ENCODE measurements at regions not wholly inside any gene's neighbourhood (a gene's known extent, or its start where the extent isn't known, plus 50 kb on each side); places are given as distances from the start of the nearest gene placed in this dataset.
"Not testable (repeated sequence)": the region's sequence is repeated elsewhere in the genome, so short reads cannot be mapped to it uniquely, and the experiment has no call there.

DNA sequence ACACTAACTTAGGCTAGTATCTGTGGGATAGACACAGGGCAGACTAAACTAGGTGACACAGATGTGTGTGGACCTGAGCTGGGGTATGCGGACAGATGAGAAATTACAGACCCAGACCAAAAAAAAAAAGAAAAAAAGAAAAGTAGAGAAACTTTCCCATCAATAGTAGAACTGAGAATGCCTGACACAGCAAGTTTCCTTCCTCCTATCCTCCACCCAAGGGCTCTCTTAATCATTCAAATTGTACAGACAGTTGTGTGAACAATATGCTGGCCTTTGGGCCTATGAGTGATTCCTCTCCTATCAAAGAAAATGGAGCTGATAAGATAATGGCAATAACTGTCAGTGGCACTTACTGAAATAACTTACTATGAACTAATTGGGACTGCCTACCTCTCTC lies 226.7 kb upstream of the PRDM1 start:
- Mint-ChIP-seq H3K4me1 (ENCODE audit: unreplicated experiment) (no peaks in the 10 kb centered on the region), H3K27me3 (ENCODE audit: unreplicated experiment) (no peaks in the 10 kb centered on the region), H3K4me3 (ENCODE audit: unreplicated experiment) (no peak overlapping the region), H3K9me3 (ENCODE audit: unreplicated experiment) (peaks cover 4% of the 10 kb centered on the region), H3K27ac (ENCODE audit: unreplicated experiment) (no peak overlapping the region), H3K36me3 (ENCODE audit: low read depth, unreplicated experiment) (no peaks in the 10 kb centered on the region)
- TF ChIP-seq, protein P1, sequence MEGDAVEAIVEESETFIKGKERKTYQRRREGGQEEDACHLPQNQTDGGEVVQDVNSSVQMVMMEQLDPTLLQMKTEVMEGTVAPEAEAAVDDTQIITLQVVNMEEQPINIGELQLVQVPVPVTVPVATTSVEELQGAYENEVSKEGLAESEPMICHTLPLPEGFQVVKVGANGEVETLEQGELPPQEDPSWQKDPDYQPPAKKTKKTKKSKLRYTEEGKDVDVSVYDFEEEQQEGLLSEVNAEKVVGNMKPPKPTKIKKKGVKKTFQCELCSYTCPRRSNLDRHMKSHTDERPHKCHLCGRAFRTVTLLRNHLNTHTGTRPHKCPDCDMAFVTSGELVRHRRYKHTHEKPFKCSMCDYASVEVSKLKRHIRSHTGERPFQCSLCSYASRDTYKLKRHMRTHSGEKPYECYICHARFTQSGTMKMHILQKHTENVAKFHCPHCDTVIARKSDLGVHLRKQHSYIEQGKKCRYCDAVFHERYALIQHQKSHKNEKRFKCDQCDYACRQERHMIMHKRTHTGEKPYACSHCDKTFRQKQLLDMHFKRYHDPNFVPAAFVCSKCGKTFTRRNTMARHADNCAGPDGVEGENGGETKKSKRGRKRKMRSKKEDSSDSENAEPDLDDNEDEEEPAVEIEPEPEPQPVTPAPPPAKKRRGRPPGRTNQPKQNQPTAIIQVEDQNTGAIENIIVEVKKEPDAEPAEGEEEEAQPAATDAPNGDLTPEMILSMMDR (IDR thresholded peaks at IDR 0.05; ENCODE audit: unreplicated experiment), result no peak
- no peak for DNase-seq (ENCODE audit: low spot score)

- not testable (repeated sequence) for H3K4me1 Mint-ChIP-seq (ENCODE audit: unreplicated experiment); H3K27ac Mint-ChIP-seq (ENCODE audit: unreplicated experiment); H3K27me3 Mint-ChIP-seq (ENCODE audit: unreplicated experiment); H3K36me3 Mint-ChIP-seq (ENCODE audit: low read depth, unreplicated experiment); H3K9me3 Mint-ChIP-seq (ENCODE audit: unreplicated experiment); DNase-seq (ENCODE audit: low spot score); H3K4me3 Mint-ChIP-seq (ENCODE audit: unreplicated experiment)
Observed at GRCh38 chr6:105858639-105859038, 227.5 kb upstream of the PRDM1 start.

DNA sequence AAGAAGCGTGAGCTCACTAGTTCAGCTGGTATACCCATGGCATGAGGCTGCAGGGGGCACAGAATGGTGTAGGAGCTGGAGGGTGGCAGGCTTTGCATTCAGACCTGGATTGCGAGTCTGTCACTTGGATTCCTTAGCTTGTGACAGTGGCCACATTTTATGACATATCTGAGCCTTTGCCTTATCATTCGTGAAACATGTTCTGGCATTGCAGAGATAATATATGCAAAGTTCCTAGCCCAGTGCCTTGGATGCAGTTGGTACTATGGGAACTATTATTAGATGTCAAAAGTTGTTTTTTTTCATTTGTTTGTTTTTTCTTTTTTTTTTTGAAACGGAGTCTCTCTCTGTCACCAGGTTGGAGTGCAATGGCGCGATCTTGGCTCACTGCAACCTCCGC lies 230.7 kb upstream of the PRDM1 start:
- H3K9me3 Mint-ChIP-seq (ENCODE audit: unreplicated experiment), result no peaks in the 10 kb centered on the region
- H3K4me3 Mint-ChIP-seq (ENCODE audit: unreplicated experiment), result no peak overlapping the region
- no peaks in the 10 kb centered on the region for H3K36me3 Mint-ChIP-seq (ENCODE audit: low read depth, unreplicated experiment)
- no peak for DNase-seq (ENCODE audit: low spot score)
- TF ChIP-seq, protein P1 (IDR thresholded peaks at IDR 0.05; ENCODE audit: unreplicated experiment), result no peak
- H3K27ac Mint-ChIP-seq (ENCODE audit: unreplicated experiment), result no peak overlapping the region
- H3K4me1 Mint-ChIP-seq (ENCODE audit: unreplicated experiment), result no peaks in the 10 kb centered on the region
- H3K27me3 Mint-ChIP-seq (ENCODE audit: unreplicated experiment), result no peaks in the 10 kb centered on the region

DNA sequence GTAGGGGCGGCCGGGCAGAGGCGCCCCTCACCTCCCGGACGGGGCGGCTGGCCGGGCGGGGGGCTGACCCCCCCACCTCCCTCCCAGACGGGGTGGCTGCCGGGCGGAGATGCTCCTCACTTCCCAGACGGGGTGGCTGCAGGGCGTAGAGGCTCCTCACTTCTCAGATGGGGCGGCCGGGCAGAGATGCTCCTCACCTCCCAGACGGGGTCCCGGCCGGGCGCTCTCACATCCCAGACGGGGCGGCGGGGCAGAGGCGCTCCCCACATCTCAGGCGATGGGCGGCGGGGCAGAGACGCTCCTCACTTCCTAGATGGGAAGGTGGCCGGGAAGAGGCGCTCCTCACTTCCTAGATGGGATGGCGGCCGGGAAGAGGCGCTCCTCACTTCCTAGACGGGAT lies 232.2 kb upstream of the PRDM1 start:
- H3K36me3 Mint-ChIP-seq (ENCODE audit: low read depth, unreplicated experiment); H3K9me3 Mint-ChIP-seq (ENCODE audit: unreplicated experiment); H3K4me3 Mint-ChIP-seq (ENCODE audit: unreplicated experiment); H3K27me3 Mint-ChIP-seq (ENCODE audit: unreplicated experiment); DNase-seq (ENCODE audit: low spot score); H3K4me1 Mint-ChIP-seq (ENCODE audit: unreplicated experiment); H3K27ac Mint-ChIP-seq (ENCODE audit: unreplicated experiment): not testable (repeated sequence)

- no peaks in the 10 kb centered on the region for H3K4me1 Mint-ChIP-seq (ENCODE audit: unreplicated experiment)
- peaks cover 1% of the 10 kb centered on the region for H3K27me3 Mint-ChIP-seq (ENCODE audit: unreplicated experiment)
- H3K27ac Mint-ChIP-seq (ENCODE audit: unreplicated experiment), result no peak overlapping the region
- H3K4me3 Mint-ChIP-seq (ENCODE audit: unreplicated experiment), result no peak overlapping the region
- no peaks in the 10 kb centered on the region for H3K9me3 Mint-ChIP-seq (ENCODE audit: unreplicated experiment)
- TF ChIP-seq, protein P1 (IDR thresholded peaks at IDR 0.05; ENCODE audit: unreplicated experiment), result no peak
- DNase-seq (ENCODE audit: low spot score), result no peak
- no peaks in the 10 kb centered on the region for H3K36me3 Mint-ChIP-seq (ENCODE audit: low read depth, unreplicated experiment)
Observed at GRCh38 chr6:105851606-105852005, 234.5 kb upstream of the PRDM1 start.

GRCh38 chr6:105851113-105851580 lies 235.0 kb upstream of the PRDM1 start:
- H3K4me1 Mint-ChIP-seq (ENCODE audit: unreplicated experiment), result no peaks in the 10 kb centered on the region
- no peak overlapping the region for H3K4me3 Mint-ChIP-seq (ENCODE audit: unreplicated experiment)
- DNase-seq (ENCODE audit: low spot score), result no peak
- H3K27ac Mint-ChIP-seq (ENCODE audit: unreplicated experiment), result no peak overlapping the region
- H3K27me3 Mint-ChIP-seq (ENCODE audit: unreplicated experiment), result peaks cover 1% of the 10 kb centered on the region
- H3K36me3 Mint-ChIP-seq (ENCODE audit: low read depth, unreplicated experiment), result no peaks in the 10 kb centered on the region
- H3K9me3 Mint-ChIP-seq (ENCODE audit: unreplicated experiment), result no peaks in the 10 kb centered on the region
- TF ChIP-seq, protein P1 (IDR thresholded peaks at IDR 0.05; ENCODE audit: unreplicated experiment), result no peak
